ENCODE measurements at regions not wholly inside any gene's neighbourhood (a gene's known extent, or its start where the extent isn't known, plus 50 kb on each side); places are given as distances from the start of the nearest gene placed in this dataset.

- Histone ChIP-seq H3K27ac (ENCODE audit: low read depth) (no peak overlapping the region), H3K4me1 (ENCODE audit: insufficient read depth) (peaks cover 29% of the 10 kb centered on the region), H3K36me3 (ENCODE audit: insufficient read depth) (no peaks in the 10 kb centered on the region), H2AFZ (no peak overlapping the region), H3K79me2 (replicated peaks; ENCODE audit: insufficient read depth) (no peaks in the 10 kb centered on the region), H3K9me2 (ENCODE audit: insufficient read depth) (no peaks in the 10 kb centered on the region), H4K20me1 (replicated peaks; ENCODE audit: insufficient read depth) (no peaks in the 10 kb centered on the region), H3F3A (replicated peaks; ENCODE audit: low read depth) (no peaks in the 10 kb centered on the region), H3K4me3 (no peak overlapping the region), H3K4me2 (no peak overlapping the region), H3K27me3 (ENCODE audit: insufficient read depth) (no peaks in the 10 kb centered on the region)
- H3K4me1 Mint-ChIP-seq: peaks cover 35% of the 10 kb centered on the region
- DNase-seq (ENCODE audit: low spot score): no peak
- no peak overlapping the region for H3K4me3 Mint-ChIP-seq
- H3K27me3 Mint-ChIP-seq (ENCODE audit: insufficient read depth, low read depth, poor library complexity): peaks cover 4% of the 10 kb centered on the region
- H3K9me3 Mint-ChIP-seq: no peaks in the 10 kb centered on the region
- TF ChIP-seq JUNB (IDR thresholded peaks at IDR 0.05; ENCODE audit: unreplicated experiment) (no peak), EZH2phosphoT487 (IDR thresholded peaks at IDR 0.05; ENCODE audit: unreplicated experiment) (no peak), REST (IDR thresholded peaks at IDR 0.05; ENCODE audit: unreplicated experiment) (no peak), STAT1 (IDR thresholded peaks at IDR 0.05; ENCODE audit: unreplicated experiment) (no peak), ETS1 (IDR thresholded peaks at IDR 0.05) (no peak), NANOG (IDR thresholded peaks at IDR 0.05; ENCODE audit: borderline replicate concordance) (no peak), ZNF114 (CRISPR knock-in tag; IDR thresholded peaks at IDR 0.05) (no peak), CTCF (conservative IDR thresholded peaks at IDR 0.05; ENCODE audit: low read depth in 2 of 2) (no peak), POLR2AphosphoS5 (IDR thresholded peaks at IDR 0.05; ENCODE audit: low read depth) (no peak), ZNF462 (CRISPR knock-in tag; IDR thresholded peaks at IDR 0.05) (no peak), EZH2 (IDR thresholded peaks at IDR 0.05; ENCODE audit: low read depth, unreplicated experiment) (no peak)
- no peak for ATAC-seq
- no peaks in the 10 kb centered on the region for H3K36me3 Mint-ChIP-seq (ENCODE audit: low read depth)
- no peak overlapping the region; the same call in 1 of the 2 replicates for H3K27ac Mint-ChIP-seq
Observed at GRCh38 chr5:145244251-145244650, 590.9 kb downstream of the PRELID2 start.

Data from GM23338 (cell line).